Cardiac fibroblast (primary cell): ENCODE measurements at regions not wholly inside any gene's neighbourhood (a gene's known extent, or its start where the extent isn't known, plus 50 kb on each side); places are given as distances from the start of the nearest gene placed in this dataset.
"Not testable (repeated sequence)": the region's sequence is repeated elsewhere in the genome, so short reads cannot be mapped to it uniquely, and the experiment has no call there.

Source experiments
- DNase-seq, 2 donors: peaks; one replicate each; pipeline versions ENCODE4 v3.0.0 to v3.0.0-alpha.2; 2010; ENCODE audit warnings: low read depth in 2 of 2
- H3K4me3 ChIP-seq, 2 donors: replicated peaks in 1 of 2; 1 replicate in 1 of 2; 2 replicates in 1 of 2; pipeline ENCODE4 v1.5.1; 2011; ENCODE audit warnings: low read depth in 2 of 2, low read length in 2 of 2, mild to moderate bottlenecking in 2 of 2, moderate library complexity in 1 of 2
- CTCF ChIP-seq: IDR thresholded peaks from one replicate; pipeline ENCODE4 v1.5.1; 2011; ENCODE audit warnings: low read depth, mild to moderate bottlenecking, low read length, inconsistent platforms

- TF ChIP-seq CTCF = no peak
- no peak for DNase-seq
- H3K4me3 ChIP-seq = no peak overlapping the region
Measured at GRCh38 chr7:145143685-145144084, 307.8 kb upstream of the TPK1 start.

GRCh38 chr7:145134377-145134776 lies 298.5 kb upstream of the TPK1 start:
- H3K4me3 ChIP-seq = no peak overlapping the region
- no peak for DNase-seq
- no peak for TF ChIP-seq CTCF

GRCh38 chr7:145123502-145123901 lies 287.6 kb upstream of the TPK1 start:
- DNase-seq = no peak
- H3K4me3 ChIP-seq = no peak overlapping the region
- TF ChIP-seq CTCF = no peak

GRCh38 chr7:145106001-145106400 lies 270.1 kb upstream of the TPK1 start:
- no peak for TF ChIP-seq CTCF
- H3K4me3 ChIP-seq = no peak overlapping the region
- peak; percentile 5 to 37 for DNase-seq

- DNase-seq = no peak
- TF ChIP-seq CTCF = no peak
Measured at GRCh38 chr7:145105561-145105960, 269.7 kb upstream of the TPK1 start.

GRCh38 chr7:145104400-145104799 lies 268.5 kb upstream of the TPK1 start:
- DNase-seq = no peak
- TF ChIP-seq CTCF = no peak
- H3K4me3 ChIP-seq = no peak overlapping the region

More at GRCh38 chr7:145105561-145105960, 269.7 kb upstream of the TPK1 start:
- H3K4me3 ChIP-seq = no peak overlapping the region

- H3K4me3 ChIP-seq, DNase-seq: not testable (repeated sequence)
Measured at GRCh38 chr7:145102199-145102598, 266.3 kb upstream of the TPK1 start.
